DMS 273 (cell line): ENCODE measurements at regions not wholly inside any gene's neighbourhood (a gene's known extent, or its start where the extent isn't known, plus 50 kb on each side); places are given as distances from the start of the nearest gene placed in this dataset.

Source experiments
- DNase-seq: peaks from one replicate; lab custom pipeline; 2025; ENCODE audit not compliant: unreplicated experiment; lab: John Stamatoyannopoulos, UW

DNA sequence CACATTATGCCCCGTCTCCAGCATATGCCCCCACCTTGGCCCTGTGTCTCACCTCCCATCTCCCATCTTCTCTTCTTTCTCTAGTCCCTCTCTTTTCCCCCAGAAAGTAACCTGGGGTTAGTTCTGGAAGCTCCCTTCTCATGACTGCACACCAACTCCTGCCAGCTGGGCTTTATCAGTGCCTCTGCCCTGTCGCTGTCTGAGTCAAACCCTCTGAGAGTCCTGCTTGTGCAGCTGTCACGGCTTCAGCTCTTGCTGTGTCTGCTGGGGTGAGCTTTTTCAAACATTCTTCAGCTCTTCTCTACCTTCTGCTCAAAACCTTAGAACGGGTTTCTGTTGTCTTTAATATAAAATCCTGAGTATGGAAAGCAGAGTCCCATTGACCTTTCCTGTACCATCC is 304.5 kb upstream of the B3GAT1 start:
- no peak for DNase-seq

GRCh38 chr11:134714021-134714656 is 302.1 kb upstream of the B3GAT1 start:
- DNase-seq: peak; percentile 2

- DNase-seq: no peak
Observed at GRCh38 chr11:134712228-134713145, 300.4 kb upstream of the B3GAT1 start.

DNA sequence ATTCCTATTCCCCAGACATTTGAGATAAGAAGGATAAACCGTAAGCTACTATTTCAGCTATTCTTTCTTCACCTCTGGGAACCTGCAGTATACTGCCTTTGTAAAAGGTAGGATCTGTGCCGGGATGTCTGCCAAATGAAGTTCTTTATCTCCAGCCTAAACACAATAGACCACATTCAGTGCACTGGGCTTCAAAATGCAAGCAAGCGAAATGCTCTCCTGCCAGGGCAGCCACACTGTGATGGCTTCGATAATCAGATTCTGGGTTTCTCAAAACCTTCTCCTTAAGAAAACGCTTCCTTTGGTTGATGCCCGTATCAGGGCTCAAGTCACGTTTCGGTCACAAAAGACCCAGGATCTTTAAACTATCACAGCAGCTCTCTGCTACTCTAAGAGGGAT is 299.5 kb upstream of the B3GAT1 start:
- no peak for DNase-seq

DNA sequence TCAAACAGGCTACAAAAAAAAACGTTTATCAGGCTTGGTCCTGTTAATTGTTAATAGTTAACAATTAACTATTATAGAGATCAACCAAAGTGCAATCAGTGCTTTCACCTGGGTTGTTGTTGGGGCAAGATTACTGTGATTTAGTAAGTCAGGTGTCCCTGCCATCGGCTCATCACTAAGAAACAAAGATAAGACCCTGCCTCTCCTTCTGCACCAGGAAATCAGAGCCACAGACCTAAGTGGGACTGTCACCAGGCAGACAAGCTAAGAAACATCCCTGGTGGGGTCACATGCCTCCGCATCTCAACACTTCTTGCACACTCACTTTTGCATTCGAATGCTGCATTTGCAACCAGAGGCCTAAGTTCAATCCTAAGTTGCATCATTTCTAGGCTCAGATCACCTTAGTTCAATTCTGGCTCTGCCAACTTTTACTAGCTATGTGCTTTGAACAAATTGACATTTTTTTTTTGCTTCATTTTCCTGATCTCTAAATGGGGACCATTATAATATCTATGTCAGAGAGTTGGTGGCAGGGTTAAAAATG is 298.9 kb upstream of the B3GAT1 start:
- DNase-seq: no peak

DNA sequence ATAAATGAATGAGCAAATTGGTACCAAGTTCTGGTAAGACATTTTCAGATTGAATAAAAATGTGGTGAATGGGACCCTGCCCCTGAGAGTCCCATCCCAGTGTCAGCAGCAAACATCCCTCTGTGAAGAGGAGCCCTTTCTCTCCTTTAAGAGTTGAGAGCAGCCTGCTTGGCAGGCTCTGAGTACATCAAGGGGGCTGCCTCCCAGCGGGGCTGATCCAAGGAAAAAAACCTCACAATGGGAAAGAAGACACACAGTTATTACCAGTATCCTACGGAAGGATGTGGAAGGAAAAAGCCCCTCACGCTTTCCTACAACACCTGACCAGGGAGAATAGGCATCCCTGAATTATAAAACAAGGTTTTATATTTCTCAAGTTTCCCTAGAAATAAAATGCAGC is 293.8 kb upstream of the B3GAT1 start:
- no peak for DNase-seq

GRCh38 chr11:134702827-134703226 is 290.8 kb upstream of the B3GAT1 start:
- DNase-seq: no peak

- DNase-seq: no peak
Observed at GRCh38 chr11:134701564-134702165, 289.6 kb upstream of the B3GAT1 start.

- no peak for DNase-seq
Observed at GRCh38 chr11:134700101-134700640, 288.1 kb upstream of the B3GAT1 start.

DNA sequence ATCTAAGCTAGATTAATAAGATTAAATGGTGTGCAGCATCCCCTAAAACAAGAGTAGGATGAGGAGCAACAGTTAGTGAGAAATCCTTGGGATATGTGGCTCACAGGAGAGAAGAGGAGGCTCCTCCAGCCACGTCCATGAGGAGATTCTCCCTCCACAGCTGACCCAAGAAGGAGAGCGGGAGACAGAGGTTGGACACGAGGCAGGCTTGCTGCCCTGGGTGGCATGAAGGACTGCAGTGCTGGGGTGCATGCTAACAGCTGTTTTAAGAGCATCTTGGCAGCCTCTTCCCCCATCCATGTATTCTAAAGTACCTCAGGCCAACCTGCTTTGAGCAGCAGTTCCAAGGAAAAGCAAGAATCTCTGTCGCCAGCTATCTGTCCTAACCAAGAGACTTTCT is 284.4 kb upstream of the B3GAT1 start:
- no peak for DNase-seq

- DNase-seq: no peak
Observed at GRCh38 chr11:134691985-134692384, 279.9 kb upstream of the B3GAT1 start.

DNA sequence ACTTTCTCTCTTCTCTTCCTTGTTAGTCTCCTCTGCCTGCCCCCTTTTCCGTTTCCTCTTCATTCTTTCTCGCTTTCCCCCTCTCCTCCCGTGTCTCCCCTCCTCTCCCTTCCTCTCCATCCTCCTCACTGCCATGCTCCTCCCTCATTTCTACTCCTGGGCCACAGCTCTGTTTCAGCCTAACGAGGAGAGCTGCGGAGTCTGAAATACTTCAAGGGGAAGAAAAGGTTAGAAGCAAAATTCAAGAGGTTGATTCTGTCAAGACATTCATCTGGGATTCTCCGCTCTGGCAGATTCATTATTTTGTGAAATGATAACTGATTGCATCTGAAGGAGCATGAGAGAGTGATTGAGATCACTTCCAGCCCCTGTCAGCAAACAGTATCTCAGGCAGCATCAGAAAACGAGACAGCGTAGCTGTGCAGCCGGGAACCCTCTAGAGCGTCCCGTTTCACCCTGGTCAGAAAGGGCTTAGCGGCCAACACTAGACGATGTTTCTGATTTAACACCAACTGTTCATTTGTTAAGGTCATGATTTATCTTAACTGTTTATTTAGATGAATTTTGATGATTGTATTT is 279.3 kb upstream of the B3GAT1 start:
- no peak for DNase-seq

DNA sequence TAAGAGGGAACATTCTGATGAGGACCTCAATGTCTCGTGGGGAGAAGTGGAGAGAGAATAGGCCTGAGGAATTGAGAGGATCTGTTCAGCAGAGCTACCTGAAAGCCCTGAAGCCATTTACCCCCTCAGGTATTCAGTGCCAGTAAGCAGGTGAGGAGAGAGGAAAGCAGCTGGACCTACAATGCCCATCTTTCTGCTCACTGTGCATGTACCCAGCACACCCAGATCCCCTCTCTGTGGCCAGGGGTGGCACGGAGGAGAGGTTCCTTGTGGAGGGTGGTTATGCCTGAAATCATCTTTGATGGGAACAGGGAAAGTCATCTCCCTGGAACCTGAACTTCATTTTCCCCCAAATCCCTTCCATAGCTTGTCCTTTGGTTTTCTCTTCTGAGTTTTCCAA is 277.8 kb upstream of the B3GAT1 start:
- no peak for DNase-seq

- no peak for DNase-seq
Observed at GRCh38 chr11:134687548-134687947, 275.5 kb upstream of the B3GAT1 start.

- DNase-seq: no peak
Observed at GRCh38 chr11:134686460-134687061, 274.5 kb upstream of the B3GAT1 start.

- DNase-seq: no peak
Observed at GRCh38 chr11:134685793-134686380, 273.8 kb upstream of the B3GAT1 start.

DNA sequence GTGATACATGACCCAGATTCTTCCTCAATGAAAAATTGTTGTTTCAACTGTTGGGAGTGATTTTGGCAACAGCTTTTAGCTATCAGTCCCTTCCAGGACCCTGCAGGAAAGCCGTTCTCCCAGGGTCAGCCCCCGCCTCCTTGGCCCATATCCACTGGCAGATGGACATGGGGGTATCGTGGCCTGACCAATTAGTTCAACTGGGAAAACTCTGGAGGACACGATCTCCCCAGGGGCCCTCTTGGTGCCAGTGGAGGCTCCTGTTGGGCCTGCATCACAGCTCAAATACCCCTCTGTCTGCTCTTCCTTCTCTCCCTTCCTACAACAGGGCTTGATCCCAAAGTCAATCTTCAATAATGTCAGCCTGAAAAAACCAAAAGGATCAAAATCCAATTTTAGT is 272.5 kb upstream of the B3GAT1 start:
- DNase-seq: no peak

- DNase-seq: no peak
Observed at GRCh38 chr11:134683860-134684259, 271.8 kb upstream of the B3GAT1 start.

GRCh38 chr11:134682577-134682976 is 270.5 kb upstream of the B3GAT1 start:
- no peak for DNase-seq

DNA sequence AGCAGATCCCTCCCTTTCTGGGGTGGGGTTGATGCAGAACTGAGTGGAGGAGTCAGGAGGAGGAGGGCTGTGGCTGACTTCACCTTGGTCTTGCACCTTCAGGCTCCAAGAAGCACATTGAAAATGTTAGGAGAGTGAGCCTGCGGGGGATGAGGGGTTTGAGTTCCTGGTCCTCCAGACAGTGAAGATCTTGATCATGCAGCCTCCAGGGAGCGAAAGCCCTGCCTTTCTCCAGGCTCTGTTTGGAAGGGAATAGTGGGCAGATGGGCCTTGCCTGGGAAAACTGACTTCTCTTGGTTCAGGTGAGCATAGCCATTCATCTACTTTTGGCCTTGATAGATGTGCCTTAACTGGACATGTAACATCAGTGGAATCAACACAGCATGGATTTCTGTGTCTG is 267.6 kb upstream of the B3GAT1 start:
- no peak for DNase-seq
